ACC112 (cell line): ENCODE measurements at regions not wholly inside any gene's neighbourhood (a gene's known extent, or its start where the extent isn't known, plus 50 kb on each side); places are given as distances from the start of the nearest gene placed in this dataset.

Experiments used
- H2AFZ ChIP-seq: fragments of 200-600 bp; sonication (generic); one replicate; pipeline ENCODE4 v1.6.0; 2017; ENCODE audit warnings: antibody characterized with exemption, low read length; ENCODE audit not compliant: unreplicated experiment
- H3K27ac ChIP-seq: fragments of 200-600 bp; sonication (generic); 2 replicates; pipeline ENCODE4 v1.5.1; 2014; ENCODE audit warnings: low read depth, mild to moderate bottlenecking, antibody characterized with exemption, low read length, moderate library complexity
- H3K27me3 ChIP-seq: fragments of 200-600 bp; sonication (generic); 2 replicates; pipeline ENCODE4 v1.6.1; 2014; ENCODE audit warnings: mild to moderate bottlenecking, antibody characterized with exemption, low read length, moderate library complexity, mixed read lengths; ENCODE audit not compliant: insufficient read depth
- H3K36me3 ChIP-seq: fragments of 200-600 bp; sonication (generic); 2 replicates; pipeline ENCODE4 v1.6.1; 2016; ENCODE audit warnings: mild to moderate bottlenecking, antibody characterized with exemption, low read length, moderate library complexity, mixed read lengths; ENCODE audit not compliant: insufficient read depth
- H3K4me1 ChIP-seq: fragments of 200-600 bp; sonication (generic); one replicate; pipeline ENCODE4 v1.6.1; 2016; ENCODE audit warnings: low read length, mixed read lengths; ENCODE audit not compliant: insufficient read depth, unreplicated experiment, control insufficient read depth
- H3K4me3 ChIP-seq: fragments of 200-600 bp; sonication (generic); 2 replicates; pipeline ENCODE4 v1.5.1; 2014; ENCODE audit warnings: mild to moderate bottlenecking, low read depth, low read length
- H3K79me2 ChIP-seq: fragments of 200-600 bp; sonication (generic); one replicate; pipeline ENCODE4 v1.6.0; 2016; ENCODE audit warnings: low read length; ENCODE audit not compliant: control insufficient read depth, unreplicated experiment, insufficient read depth

DNA sequence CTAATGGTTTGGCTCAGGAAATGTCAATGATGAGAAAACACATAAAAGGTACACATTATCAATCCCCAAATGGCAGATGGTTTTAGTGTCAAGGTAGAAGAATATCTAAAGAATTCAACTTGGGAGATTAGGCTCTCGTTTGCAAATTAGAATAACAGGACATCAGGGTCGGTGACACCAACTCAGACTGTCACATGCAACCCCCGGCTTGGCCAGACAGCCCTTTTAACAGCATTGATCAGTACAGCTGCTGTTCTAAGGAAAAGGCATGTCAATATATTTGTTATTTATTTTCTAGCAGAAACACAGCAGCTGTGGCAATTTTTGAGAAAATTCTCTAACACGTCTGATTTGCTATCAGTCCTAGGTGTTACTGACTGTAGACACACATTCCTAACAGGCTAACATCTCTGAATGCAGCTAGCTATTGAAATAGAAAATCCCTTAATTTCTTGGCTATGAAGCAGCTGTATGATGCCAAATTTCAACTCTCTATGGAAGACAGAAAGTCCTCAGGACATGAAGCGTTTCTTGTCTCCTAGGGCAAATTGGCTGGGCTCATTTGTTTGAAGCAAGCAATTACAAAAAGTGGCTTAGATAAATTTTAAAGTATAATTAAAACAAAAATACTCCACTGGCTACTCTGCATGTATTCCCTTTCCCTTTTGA is 269.0 kb upstream of the CXXC4 start:
- Histone ChIP-seq H3K27ac (no peak overlapping the region), H3K4me1 (no peaks in the 10 kb centered on the region), H2AFZ (no peak overlapping the region)

DNA sequence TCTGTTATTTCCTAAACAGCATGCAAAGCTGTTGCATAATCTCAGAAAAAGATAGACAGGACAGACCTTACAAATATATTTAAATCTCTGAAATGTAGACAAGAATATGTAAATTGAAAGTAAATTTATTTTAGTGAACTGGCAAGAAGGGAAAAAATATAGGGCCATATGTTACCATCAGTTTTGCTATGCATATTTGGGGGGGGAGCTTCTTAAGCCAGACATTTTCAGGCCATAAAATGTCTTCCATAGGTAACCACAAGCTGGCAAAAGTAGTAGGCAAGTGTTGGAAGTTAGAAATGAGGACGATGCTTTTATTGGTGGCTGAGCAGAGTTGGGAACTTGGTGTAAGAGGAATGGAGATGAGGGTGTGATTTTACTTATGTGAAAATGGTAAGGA is 272.0 kb upstream of the CXXC4 start:
- Histone ChIP-seq H3K4me1 (no peaks in the 10 kb centered on the region), H3K36me3 (no peaks in the 10 kb centered on the region), H3K27me3 (no peaks in the 10 kb centered on the region), H3K4me3 (no peak overlapping the region), H3K79me2 (no peaks in the 10 kb centered on the region), H2AFZ (no peak overlapping the region), H3K27ac (no peak overlapping the region)

More for the DNA sequence above, 269.0 kb upstream of the CXXC4 start:
- no peak overlapping the region for H3K4me3 ChIP-seq
- no peaks in the 10 kb centered on the region for H3K79me2 ChIP-seq
- H3K36me3 ChIP-seq, result no peaks in the 10 kb centered on the region
- no peaks in the 10 kb centered on the region for H3K27me3 ChIP-seq

DNA sequence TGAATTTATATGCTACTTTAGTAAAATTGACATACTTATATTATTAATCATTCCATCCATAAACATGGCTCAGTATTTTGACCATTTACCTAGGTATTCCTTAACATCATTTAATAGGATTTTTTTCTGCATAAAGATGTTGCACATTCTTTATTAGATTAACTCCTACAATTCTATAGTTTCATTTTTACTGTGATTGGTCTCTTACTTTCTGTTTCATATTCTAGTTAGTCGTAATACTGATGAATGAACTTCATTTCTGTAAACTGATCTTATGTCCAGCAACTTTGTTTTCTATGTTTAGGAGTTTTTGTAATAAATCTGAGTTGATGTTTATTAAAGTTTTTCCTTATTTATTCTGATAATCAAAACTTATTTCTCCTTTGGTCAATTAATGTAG is 278.2 kb upstream of the CXXC4 start:
- no peaks in the 10 kb centered on the region for H3K79me2 ChIP-seq
- no peaks in the 10 kb centered on the region for H3K27me3 ChIP-seq
- no peak overlapping the region for H2AFZ ChIP-seq
- no peak overlapping the region for H3K27ac ChIP-seq
- H3K4me1 ChIP-seq, result no peaks in the 10 kb centered on the region
- no peak overlapping the region for H3K4me3 ChIP-seq
- no peaks in the 10 kb centered on the region for H3K36me3 ChIP-seq

DNA sequence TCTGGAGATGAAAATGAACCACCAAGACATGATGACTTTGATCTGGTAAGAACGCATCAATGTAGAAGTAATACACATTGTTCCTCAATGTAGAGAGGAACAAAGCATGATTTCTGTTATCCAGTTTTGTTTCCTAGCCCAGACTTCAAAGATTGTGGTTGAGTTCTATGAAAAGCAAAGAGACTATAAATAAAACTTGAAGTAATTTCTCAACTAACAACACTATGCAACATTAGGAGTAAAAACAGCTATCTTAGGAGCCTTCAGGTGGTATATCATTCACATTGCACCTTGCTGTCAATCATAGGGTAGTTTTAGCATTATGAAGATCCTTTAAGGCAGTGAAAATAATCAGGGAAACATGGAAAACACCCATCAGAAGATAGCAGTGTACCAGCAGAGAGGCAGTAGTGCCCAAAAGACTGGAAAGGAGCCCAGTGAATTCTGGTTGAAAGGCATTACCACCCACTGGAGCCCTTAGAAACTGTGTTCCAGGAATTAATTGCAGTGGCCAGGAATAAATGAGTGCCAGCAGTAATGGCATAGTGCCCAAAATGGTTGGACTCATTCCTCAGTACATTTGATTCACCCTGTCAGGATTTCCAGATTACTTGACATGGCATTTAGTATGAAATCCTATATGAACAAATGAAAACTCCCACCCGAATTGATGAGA is 300.7 kb upstream of the CXXC4 start:
- H3K27me3 ChIP-seq, result no peaks in the 10 kb centered on the region
- no peaks in the 10 kb centered on the region for H3K4me1 ChIP-seq
- no peaks in the 10 kb centered on the region for H3K36me3 ChIP-seq
- H3K79me2 ChIP-seq, result no peaks in the 10 kb centered on the region
- no peak overlapping the region for H2AFZ ChIP-seq
- H3K27ac ChIP-seq, result no peak overlapping the region
- H3K4me3 ChIP-seq, result no peak overlapping the region

DNA sequence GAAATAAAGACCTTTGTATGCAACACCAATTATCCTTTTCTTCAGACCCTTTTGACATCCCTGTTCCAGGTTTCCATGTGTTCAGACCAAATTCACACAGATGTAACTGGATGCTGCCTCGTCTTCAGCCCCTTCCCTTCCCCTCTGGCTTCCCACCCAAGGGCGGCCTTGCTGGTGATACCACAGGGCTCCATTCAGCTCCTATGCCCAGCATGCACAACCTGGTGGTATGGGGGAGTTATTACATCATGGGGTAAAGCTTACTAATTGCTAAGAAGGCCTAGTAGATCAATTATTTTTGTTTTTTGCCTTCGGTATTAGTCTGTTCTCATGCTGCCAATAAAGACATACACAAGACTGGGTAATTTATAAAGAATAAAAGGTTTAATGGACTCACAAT is 317.0 kb upstream of the CXXC4 start:
- Histone ChIP-seq H3K36me3 (no peaks in the 10 kb centered on the region), H3K27me3 (no peaks in the 10 kb centered on the region), H3K27ac (no peak overlapping the region), H3K4me1 (no peaks in the 10 kb centered on the region), H2AFZ (no peak overlapping the region), H3K79me2 (no peaks in the 10 kb centered on the region), H3K4me3 (no peak overlapping the region)

DNA sequence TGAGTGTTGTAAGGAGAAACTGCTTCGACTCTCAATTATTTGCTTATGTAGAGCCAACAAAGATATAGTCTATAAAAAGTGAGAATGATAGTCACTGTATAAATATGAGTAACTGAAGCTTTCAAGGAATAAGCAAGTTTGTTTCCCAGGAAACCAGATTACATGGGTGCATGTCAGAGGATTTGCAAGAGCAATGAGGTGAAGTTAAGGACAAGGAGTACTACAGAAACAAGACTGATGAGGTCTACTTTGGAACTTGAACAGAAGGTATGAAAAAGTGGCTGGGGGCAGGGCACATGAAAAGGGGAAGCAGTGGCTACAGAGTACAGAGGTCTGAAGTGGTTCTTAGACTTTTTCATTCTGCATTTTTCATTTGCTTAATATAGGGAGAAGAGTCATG is 321.0 kb upstream of the CXXC4 start:
- Histone ChIP-seq H2AFZ (no peak overlapping the region), H3K36me3 (no peaks in the 10 kb centered on the region), H3K79me2 (no peaks in the 10 kb centered on the region), H3K27ac (no peak overlapping the region), H3K27me3 (no peaks in the 10 kb centered on the region), H3K4me1 (no peaks in the 10 kb centered on the region), H3K4me3 (no peak overlapping the region)

DNA sequence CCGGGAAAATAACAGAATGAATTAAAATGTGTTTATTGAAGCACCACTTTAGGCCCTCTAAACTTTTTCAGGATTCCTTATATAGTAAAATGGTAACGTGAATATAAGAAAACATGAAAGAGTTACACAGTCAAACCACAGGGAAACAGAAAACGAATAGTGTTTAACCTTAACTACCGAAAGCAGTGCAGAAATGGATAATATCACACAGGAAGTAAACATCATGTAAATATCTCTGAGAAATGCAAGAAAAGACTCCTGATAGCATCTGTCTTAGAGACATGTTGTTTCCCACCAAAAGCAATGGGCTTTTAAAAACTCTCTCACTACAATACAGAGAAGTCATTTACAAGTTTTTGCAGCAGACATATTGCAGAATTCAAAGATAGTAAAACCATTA is 323.9 kb upstream of the CXXC4 start:
- Histone ChIP-seq H3K36me3 (no peaks in the 10 kb centered on the region), H3K27ac (no peak overlapping the region)

DNA sequence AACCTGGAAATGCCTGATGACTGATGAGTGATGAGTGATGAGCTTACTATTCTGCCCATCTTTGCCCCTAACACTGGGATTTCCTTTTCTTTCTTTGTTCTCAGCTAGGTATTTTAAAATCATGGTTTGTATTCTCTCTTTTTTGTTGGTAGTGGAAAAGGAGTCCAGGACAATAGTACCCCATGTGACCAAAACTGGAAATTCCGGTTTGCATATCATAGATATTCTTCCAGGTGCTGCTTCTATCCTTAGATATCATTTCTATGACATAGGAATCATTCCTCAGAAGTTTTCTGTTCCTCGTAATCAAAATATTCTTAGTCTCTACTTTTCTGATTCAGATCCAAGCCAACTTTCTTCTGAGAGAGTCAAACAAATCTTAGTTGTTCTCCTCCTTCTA is 320.5 kb upstream of the TET2 start:
- H2AFZ ChIP-seq, result no peak overlapping the region
- H3K79me2 ChIP-seq, result no peaks in the 10 kb centered on the region
- H3K27me3 ChIP-seq, result no peaks in the 10 kb centered on the region
- H3K27ac ChIP-seq, result no peak overlapping the region
- H3K4me3 ChIP-seq, result no peak overlapping the region
- no peaks in the 10 kb centered on the region for H3K36me3 ChIP-seq
- H3K4me1 ChIP-seq, result no peaks in the 10 kb centered on the region

More for the DNA sequence above, 323.9 kb upstream of the CXXC4 start:
- Histone ChIP-seq H3K27me3 (no peaks in the 10 kb centered on the region), H3K79me2 (no peaks in the 10 kb centered on the region), H3K4me3 (no peak overlapping the region), H3K4me1 (no peaks in the 10 kb centered on the region), H2AFZ (no peak overlapping the region)

DNA sequence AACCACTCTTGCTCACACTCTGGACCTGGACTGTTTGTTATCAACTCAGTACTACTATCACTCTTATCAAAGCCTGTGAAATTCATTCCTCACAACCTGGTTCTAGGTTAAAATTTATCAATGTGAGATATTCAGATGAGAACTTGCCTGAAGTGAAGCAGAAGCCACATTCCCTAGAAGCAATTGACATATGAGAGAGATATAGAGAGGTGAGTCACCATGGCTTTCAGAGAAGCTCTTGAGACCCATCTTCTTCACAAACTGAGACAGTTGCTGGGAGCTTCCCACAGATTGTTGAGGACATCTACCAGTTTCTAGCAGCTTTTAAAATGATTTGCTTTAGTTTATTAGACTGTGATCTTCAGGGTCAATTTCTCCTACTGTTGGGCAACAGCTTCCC is 316.9 kb upstream of the TET2 start:
- no peaks in the 10 kb centered on the region for H3K27me3 ChIP-seq
- no peaks in the 10 kb centered on the region for H3K79me2 ChIP-seq
- no peak overlapping the region for H3K4me3 ChIP-seq
- H2AFZ ChIP-seq, result no peak overlapping the region
- H3K36me3 ChIP-seq, result no peaks in the 10 kb centered on the region
- no peak overlapping the region for H3K27ac ChIP-seq
- H3K4me1 ChIP-seq, result no peaks in the 10 kb centered on the region

DNA sequence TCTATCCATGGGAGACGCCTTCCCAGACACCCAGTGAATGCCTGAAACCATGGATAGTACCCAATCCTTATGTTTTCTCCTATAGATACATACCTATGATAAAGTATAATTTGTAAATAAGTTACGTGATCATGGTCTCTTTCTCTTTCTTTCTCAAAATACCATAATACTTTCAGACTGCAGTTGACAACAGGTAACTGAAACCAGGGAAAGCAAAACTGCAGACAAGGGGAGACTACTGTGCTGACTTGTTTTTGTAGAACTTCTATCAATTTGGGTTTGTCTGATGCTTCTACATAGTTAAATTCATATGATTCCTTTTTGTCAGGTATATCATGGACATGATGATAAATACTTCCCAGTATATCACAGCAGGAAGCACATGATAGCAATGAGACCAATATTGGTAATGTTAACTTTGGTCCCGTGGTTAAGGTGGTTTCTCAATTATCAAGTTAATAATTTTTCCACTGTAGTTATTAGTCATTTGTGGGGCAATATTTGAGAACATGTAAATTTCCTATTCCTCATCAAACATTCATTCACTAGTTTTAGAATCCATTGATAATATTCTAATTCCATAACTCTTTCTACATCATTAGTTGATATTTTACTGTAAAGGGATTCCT is 298.0 kb upstream of the TET2 start:
- no peaks in the 10 kb centered on the region for H3K36me3 ChIP-seq
- no peak overlapping the region for H3K27ac ChIP-seq
- H3K27me3 ChIP-seq, result no peaks in the 10 kb centered on the region
- H3K4me1 ChIP-seq, result no peaks in the 10 kb centered on the region
- no peak overlapping the region for H2AFZ ChIP-seq
- no peaks in the 10 kb centered on the region for H3K79me2 ChIP-seq
- no peak overlapping the region for H3K4me3 ChIP-seq
